GM23338 (cell line): ENCODE measurements at regions not wholly inside any gene's neighbourhood (a gene's known extent, or its start where the extent isn't known, plus 50 kb on each side); places are given as distances from the start of the nearest gene placed in this dataset.

Experiments
- ATAC-seq: fragments of 200-7000 bp; cut with Tn5 transposase; 3 replicates; pipeline ENCODE4 v1.9.1; 2020
- DNase-seq: peaks from one replicate; pipeline ENCODE4 v3.0.0-alpha.2; 2015; ENCODE audit warnings: low spot score
- H2AFZ ChIP-seq: fragments of 200-600 bp; sonication (generic); 2 replicates; pipeline ENCODE4 v1.8.0; 2016; ENCODE audit warnings: antibody characterized with exemption, mild to moderate bottlenecking, moderate library complexity
- H3F3A ChIP-seq: fragments of 200-600 bp; sonication (generic); replicated peaks from 2 replicates; pipeline ENCODE4 v1.8.0; 2017; ENCODE audit warnings: antibody characterized with exemption, mixed run types, low read depth
- H3K27ac ChIP-seq: fragments of 200-600 bp; sonication (generic); 2 replicates; pipeline ENCODE4 v1.6.1; 2016; ENCODE audit warnings: low read depth
- H3K27me3 ChIP-seq: fragments of 200-600 bp; sonication (generic); 2 replicates; pipeline ENCODE4 v1.8.0; 2016; ENCODE audit warnings: mild to moderate bottlenecking, mixed run types, moderate library complexity; ENCODE audit not compliant: insufficient read depth
- H3K36me3 ChIP-seq: fragments of 200-600 bp; sonication (generic); 2 replicates; pipeline ENCODE4 v1.8.0; 2016; ENCODE audit warnings: mild to moderate bottlenecking; ENCODE audit not compliant: insufficient read depth
- H3K4me1 ChIP-seq: fragments of 200-600 bp; sonication (generic); 2 replicates; pipeline ENCODE4 v1.8.0; 2016; ENCODE audit warnings: mild to moderate bottlenecking, moderate library complexity; ENCODE audit not compliant: insufficient read depth
- H3K4me2 ChIP-seq: fragments of 200-600 bp; sonication (generic); 2 replicates; pipeline ENCODE4 v1.7.1; 2017; ENCODE audit warnings: mixed run types
- H3K4me3 ChIP-seq: fragments of 200-600 bp; sonication (generic); 2 replicates; pipeline ENCODE4 v1.6.1; 2016; ENCODE audit warnings: mixed run types
- H3K79me2 ChIP-seq: fragments of 200-600 bp; sonication (generic); replicated peaks from 2 replicates; pipeline ENCODE4 v1.8.0; 2017; ENCODE audit warnings: mild to moderate bottlenecking; ENCODE audit not compliant: insufficient read depth
- H3K9me2 ChIP-seq: fragments of 200-600 bp; sonication (generic); 2 replicates; pipeline ENCODE4 v1.8.0; 2017; ENCODE audit not compliant: insufficient read depth
- H4K20me1 ChIP-seq: fragments of 200-600 bp; sonication (generic); replicated peaks from 2 replicates; pipeline ENCODE4 v1.8.0; 2017; ENCODE audit warnings: mild to moderate bottlenecking; ENCODE audit not compliant: insufficient read depth
- H3K27ac Mint-ChIP-seq: 2 replicates; pipeline ENCODE4 v1.8.0; 2020; ENCODE audit warnings: inconsistent platforms, mild to moderate bottlenecking, moderate library complexity, mixed read lengths
- H3K27me3 Mint-ChIP-seq: 3 replicates; pipeline ENCODE4 v1.8.0; 2022; ENCODE audit warnings: low read depth, mild to moderate bottlenecking, moderate library complexity, mixed read lengths, inconsistent platforms; ENCODE audit not compliant: insufficient read depth, poor library complexity
- H3K36me3 Mint-ChIP-seq: 3 replicates; pipeline ENCODE4 v1.8.0; 2021; ENCODE audit warnings: low read depth, mild to moderate bottlenecking, inconsistent platforms, moderate library complexity, mixed read lengths
- H3K4me1 Mint-ChIP-seq: 3 replicates; pipeline ENCODE4 v1.8.0; 2020; ENCODE audit warnings: mild to moderate bottlenecking, inconsistent platforms, mixed read lengths
- H3K4me3 Mint-ChIP-seq: 3 replicates; pipeline ENCODE4 v1.8.0; 2021; ENCODE audit warnings: moderate library complexity, mild to moderate bottlenecking, inconsistent platforms, mixed read lengths
- H3K9me3 Mint-ChIP-seq: 3 replicates; pipeline ENCODE4 v1.8.0; 2020; ENCODE audit warnings: moderate library complexity, mild to moderate bottlenecking, inconsistent platforms, mixed read lengths
- CREB1 ChIP-seq: fragments of 250-450 bp; sonication (Bioruptor Pico); IDR thresholded peaks from 2 replicates; pipeline ENCODE4 v1.5.0; 2020; ENCODE audit warnings: low read depth, mild to moderate bottlenecking, moderate library complexity
- EZH2 ChIP-seq: fragments of 200-600 bp; sonication (generic); IDR thresholded peaks from one replicate; pipeline ENCODE4 v1.8.0; 2017; ENCODE audit warnings: antibody characterized with exemption, mild to moderate bottlenecking, low read depth; ENCODE audit not compliant: unreplicated experiment
- EZH2phosphoT487 ChIP-seq: fragments of 200-600 bp; sonication (generic); IDR thresholded peaks from one replicate; pipeline ENCODE4 v1.8.1; 2018; ENCODE audit warnings: antibody characterized with exemption; ENCODE audit not compliant: unreplicated experiment
- JUNB ChIP-seq: IDR thresholded peaks from one replicate; pipeline ENCODE4 v1.6.1; 2016; ENCODE audit warnings: antibody characterized with exemption; ENCODE audit not compliant: unreplicated experiment
- NANOG ChIP-seq: IDR thresholded peaks from 2 replicates; pipeline ENCODE4 v1.6.1; 2016; ENCODE audit warnings: antibody characterized with exemption, borderline replicate concordance
- POLR2AphosphoS5 ChIP-seq: IDR thresholded peaks from 2 replicates; pipeline ENCODE4 v1.6.1; 2016; ENCODE audit warnings: antibody characterized with exemption, low read depth
- STAT1 ChIP-seq: IDR thresholded peaks from one replicate; pipeline ENCODE4 v1.6.1; 2016; ENCODE audit warnings: antibody characterized with exemption; ENCODE audit not compliant: unreplicated experiment
- ZNF114 ChIP-seq: fragments of 250-450 bp; sonication (Bioruptor Pico); IDR thresholded peaks from 2 replicates; pipeline ENCODE4 v1.5.0; 2020; ENCODE audit warnings: mild to moderate bottlenecking, moderate library complexity
- ZNF331 ChIP-seq: fragments of 250-450 bp; sonication (Bioruptor Pico); IDR thresholded peaks from 2 replicates; pipeline ENCODE4 v1.5.0; 2020; ENCODE audit warnings: low read depth, mild to moderate bottlenecking, moderate library complexity
- TF ChIP-seq, protein P1 (sequence below): IDR thresholded peaks from 2 replicates; pipeline ENCODE4 v1.6.1; 2016; ENCODE audit warnings: antibody characterized with exemption
- TF ChIP-seq, protein P2 (sequence below): fragments of 250-450 bp; sonication (Bioruptor Pico); IDR thresholded peaks from 2 replicates; pipeline ENCODE4 v1.5.0; 2020; ENCODE audit warnings: mild to moderate bottlenecking, moderate library complexity
- TF ChIP-seq, protein P3 (sequence below), 2 experiments: fragments of 200-600 bp in 1 of 2; sonication (generic) in 1 of 2; conservative IDR thresholded peaks; 2 replicates each; pipeline versions ENCODE4 v1.5.1 to v1.6.1; 2016 to 2017; ENCODE audit warnings: antibody characterized with exemption in 2 of 2, low read depth in 2 of 2, mild to moderate bottlenecking in 2 of 2, moderate library complexity in 1 of 2
- TF ChIP-seq, protein P4 (sequence below): IDR thresholded peaks from one replicate; pipeline ENCODE4 v1.6.1; 2018; ENCODE audit warnings: antibody characterized with exemption; ENCODE audit not compliant: unreplicated experiment

DNA sequence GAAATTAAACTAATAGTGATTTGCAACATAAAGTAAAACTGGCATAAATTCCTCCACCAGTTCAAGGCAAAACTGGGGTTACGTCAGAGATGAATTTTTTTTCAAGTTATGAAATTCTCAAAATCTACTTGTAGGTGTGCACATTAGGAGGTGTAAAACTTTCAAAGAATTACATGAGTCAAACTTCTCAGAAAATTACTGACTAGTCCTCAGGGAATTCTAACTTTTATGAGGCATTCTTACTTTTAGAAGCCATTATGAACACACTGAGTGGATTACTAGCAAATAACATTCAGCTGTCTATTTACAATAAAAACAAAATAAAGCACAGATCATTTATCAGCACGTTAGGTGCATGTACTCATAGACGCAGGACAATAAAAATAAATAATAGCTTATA lies 348.7 kb downstream of the CDH11 start:
- H3K27me3 Mint-ChIP-seq = no peaks in the 10 kb centered on the region
- H3K4me1 Mint-ChIP-seq = no peaks in the 10 kb centered on the region

More for the DNA sequence above, 348.7 kb downstream of the CDH11 start:
- Histone ChIP-seq H3K9me2 (no peaks in the 10 kb centered on the region), H3K4me2 (no peak overlapping the region), H3F3A (no peaks in the 10 kb centered on the region), H3K27me3 (no peaks in the 10 kb centered on the region), H3K36me3 (no peaks in the 10 kb centered on the region), H3K4me1 (no peaks in the 10 kb centered on the region), H3K4me3 (no peak overlapping the region), H3K27ac (no peak overlapping the region), H2AFZ (no peak overlapping the region), H3K79me2 (no peaks in the 10 kb centered on the region), H4K20me1 (no peaks in the 10 kb centered on the region)
- Mint-ChIP-seq H3K9me3 (no peaks in the 10 kb centered on the region; the same call in 2 of the 3 replicates), H3K27ac (no peak overlapping the region), H3K36me3 (no peaks in the 10 kb centered on the region), H3K4me3 (no peak overlapping the region)
- no peak for DNase-seq
- TF ChIP-seq, protein P1, sequence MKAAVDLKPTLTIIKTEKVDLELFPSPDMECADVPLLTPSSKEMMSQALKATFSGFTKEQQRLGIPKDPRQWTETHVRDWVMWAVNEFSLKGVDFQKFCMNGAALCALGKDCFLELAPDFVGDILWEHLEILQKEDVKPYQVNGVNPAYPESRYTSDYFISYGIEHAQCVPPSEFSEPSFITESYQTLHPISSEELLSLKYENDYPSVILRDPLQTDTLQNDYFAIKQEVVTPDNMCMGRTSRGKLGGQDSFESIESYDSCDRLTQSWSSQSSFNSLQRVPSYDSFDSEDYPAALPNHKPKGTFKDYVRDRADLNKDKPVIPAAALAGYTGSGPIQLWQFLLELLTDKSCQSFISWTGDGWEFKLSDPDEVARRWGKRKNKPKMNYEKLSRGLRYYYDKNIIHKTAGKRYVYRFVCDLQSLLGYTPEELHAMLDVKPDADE = no peak
- TF ChIP-seq JUNB = no peak
- TF ChIP-seq EZH2 = no peak
- no peak for TF ChIP-seq CREB1 (CRISPR knock-in tag)
- TF ChIP-seq POLR2AphosphoS5 = no peak
- no peak for TF ChIP-seq STAT1
- TF ChIP-seq NANOG = no peak
- TF ChIP-seq, protein P2, sequence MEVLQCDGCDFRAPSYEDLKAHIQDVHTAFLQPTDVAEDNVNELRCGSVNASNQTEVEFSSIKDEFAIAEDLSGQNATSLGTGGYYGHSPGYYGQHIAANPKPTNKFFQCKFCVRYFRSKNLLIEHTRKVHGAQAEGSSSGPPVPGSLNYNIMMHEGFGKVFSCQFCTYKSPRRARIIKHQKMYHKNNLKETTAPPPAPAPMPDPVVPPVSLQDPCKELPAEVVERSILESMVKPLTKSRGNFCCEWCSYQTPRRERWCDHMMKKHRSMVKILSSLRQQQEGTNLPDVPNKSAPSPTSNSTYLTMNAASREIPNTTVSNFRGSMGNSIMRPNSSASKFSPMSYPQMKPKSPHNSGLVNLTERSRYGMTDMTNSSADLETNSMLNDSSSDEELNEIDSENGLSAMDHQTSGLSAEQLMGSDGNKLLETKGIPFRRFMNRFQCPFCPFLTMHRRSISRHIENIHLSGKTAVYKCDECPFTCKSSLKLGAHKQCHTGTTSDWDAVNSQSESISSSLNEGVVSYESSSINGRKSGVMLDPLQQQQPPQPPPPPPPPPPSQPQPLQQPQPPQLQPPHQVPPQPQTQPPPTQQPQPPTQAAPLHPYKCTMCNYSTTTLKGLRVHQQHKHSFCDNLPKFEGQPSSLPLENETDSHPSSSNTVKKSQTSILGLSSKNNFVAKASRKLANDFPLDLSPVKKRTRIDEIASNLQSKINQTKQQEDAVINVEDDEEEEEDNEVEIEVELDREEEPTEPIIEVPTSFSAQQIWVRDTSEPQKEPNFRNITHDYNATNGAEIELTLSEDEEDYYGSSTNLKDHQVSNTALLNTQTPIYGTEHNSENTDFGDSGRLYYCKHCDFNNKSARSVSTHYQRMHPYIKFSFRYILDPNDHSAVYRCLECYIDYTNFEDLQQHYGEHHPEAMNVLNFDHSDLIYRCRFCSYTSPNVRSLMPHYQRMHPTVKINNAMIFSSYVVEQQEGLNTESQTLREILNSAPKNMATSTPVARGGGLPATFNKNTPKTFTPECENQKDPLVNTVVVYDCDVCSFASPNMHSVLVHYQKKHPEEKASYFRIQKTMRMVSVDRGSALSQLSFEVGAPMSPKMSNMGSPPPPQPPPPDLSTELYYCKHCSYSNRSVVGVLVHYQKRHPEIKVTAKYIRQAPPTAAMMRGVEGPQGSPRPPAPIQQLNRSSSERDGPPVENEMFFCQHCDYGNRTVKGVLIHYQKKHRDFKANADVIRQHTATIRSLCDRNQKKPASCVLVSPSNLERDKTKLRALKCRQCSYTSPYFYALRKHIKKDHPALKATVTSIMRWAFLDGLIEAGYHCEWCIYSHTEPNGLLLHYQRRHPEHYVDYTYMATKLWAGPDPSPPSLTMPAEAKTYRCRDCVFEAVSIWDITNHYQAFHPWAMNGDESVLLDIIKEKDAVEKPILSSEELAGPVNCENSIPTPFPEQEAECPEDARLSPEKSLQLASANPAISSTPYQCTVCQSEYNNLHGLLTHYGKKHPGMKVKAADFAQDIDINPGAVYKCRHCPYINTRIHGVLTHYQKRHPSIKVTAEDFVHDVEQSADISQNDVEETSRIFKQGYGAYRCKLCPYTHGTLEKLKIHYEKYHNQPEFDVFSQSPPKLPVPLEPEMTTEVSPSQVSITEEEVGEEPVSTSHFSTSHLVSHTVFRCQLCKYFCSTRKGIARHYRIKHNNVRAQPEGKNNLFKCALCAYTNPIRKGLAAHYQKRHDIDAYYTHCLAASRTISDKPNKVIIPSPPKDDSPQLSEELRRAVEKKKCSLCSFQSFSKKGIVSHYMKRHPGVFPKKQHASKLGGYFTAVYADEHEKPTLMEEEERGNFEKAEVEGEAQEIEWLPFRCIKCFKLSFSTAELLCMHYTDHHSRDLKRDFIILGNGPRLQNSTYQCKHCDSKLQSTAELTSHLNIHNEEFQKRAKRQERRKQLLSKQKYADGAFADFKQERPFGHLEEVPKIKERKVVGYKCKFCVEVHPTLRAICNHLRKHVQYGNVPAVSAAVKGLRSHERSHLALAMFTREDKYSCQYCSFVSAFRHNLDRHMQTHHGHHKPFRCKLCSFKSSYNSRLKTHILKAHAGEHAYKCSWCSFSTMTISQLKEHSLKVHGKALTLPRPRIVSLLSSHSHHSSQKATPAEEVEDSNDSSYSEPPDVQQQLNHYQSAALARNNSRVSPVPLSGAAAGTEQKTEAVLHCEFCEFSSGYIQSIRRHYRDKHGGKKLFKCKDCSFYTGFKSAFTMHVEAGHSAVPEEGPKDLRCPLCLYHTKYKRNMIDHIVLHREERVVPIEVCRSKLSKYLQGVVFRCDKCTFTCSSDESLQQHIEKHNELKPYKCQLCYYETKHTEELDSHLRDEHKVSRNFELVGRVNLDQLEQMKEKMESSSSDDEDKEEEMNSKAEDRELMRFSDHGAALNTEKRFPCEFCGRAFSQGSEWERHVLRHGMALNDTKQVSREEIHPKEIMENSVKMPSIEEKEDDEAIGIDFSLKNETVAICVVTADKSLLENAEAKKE (CRISPR knock-in tag) = no peak
- TF ChIP-seq, protein P3, sequence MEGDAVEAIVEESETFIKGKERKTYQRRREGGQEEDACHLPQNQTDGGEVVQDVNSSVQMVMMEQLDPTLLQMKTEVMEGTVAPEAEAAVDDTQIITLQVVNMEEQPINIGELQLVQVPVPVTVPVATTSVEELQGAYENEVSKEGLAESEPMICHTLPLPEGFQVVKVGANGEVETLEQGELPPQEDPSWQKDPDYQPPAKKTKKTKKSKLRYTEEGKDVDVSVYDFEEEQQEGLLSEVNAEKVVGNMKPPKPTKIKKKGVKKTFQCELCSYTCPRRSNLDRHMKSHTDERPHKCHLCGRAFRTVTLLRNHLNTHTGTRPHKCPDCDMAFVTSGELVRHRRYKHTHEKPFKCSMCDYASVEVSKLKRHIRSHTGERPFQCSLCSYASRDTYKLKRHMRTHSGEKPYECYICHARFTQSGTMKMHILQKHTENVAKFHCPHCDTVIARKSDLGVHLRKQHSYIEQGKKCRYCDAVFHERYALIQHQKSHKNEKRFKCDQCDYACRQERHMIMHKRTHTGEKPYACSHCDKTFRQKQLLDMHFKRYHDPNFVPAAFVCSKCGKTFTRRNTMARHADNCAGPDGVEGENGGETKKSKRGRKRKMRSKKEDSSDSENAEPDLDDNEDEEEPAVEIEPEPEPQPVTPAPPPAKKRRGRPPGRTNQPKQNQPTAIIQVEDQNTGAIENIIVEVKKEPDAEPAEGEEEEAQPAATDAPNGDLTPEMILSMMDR (conservative IDR thresholded peaks at IDR 0.05; ENCODE audit: low read depth in 2 of 2) = no peak
- TF ChIP-seq ZNF331 = no peak
- no peak for TF ChIP-seq EZH2phosphoT487
- TF ChIP-seq, protein P4, sequence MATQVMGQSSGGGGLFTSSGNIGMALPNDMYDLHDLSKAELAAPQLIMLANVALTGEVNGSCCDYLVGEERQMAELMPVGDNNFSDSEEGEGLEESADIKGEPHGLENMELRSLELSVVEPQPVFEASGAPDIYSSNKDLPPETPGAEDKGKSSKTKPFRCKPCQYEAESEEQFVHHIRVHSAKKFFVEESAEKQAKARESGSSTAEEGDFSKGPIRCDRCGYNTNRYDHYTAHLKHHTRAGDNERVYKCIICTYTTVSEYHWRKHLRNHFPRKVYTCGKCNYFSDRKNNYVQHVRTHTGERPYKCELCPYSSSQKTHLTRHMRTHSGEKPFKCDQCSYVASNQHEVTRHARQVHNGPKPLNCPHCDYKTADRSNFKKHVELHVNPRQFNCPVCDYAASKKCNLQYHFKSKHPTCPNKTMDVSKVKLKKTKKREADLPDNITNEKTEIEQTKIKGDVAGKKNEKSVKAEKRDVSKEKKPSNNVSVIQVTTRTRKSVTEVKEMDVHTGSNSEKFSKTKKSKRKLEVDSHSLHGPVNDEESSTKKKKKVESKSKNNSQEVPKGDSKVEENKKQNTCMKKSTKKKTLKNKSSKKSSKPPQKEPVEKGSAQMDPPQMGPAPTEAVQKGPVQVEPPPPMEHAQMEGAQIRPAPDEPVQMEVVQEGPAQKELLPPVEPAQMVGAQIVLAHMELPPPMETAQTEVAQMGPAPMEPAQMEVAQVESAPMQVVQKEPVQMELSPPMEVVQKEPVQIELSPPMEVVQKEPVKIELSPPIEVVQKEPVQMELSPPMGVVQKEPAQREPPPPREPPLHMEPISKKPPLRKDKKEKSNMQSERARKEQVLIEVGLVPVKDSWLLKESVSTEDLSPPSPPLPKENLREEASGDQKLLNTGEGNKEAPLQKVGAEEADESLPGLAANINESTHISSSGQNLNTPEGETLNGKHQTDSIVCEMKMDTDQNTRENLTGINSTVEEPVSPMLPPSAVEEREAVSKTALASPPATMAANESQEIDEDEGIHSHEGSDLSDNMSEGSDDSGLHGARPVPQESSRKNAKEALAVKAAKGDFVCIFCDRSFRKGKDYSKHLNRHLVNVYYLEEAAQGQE = no peak
- TF ChIP-seq ZNF114 = no peak
- ATAC-seq = no peak
